ENCODE measurements at regions not wholly inside any gene's neighbourhood (a gene's known extent, or its start where the extent isn't known, plus 50 kb on each side); places are given as distances from the start of the nearest gene placed in this dataset.

GRCh38 chr20:57914205-57914604 lies 204.4 kb upstream of the PMEPA1 start:
- H3K4me1 ChIP-seq: no peaks in the 10 kb centered on the region

GRCh38 chr20:57913156-57913930 lies 203.5 kb upstream of the PMEPA1 start:
- H3K9me3 ChIP-seq: no peaks in the 10 kb centered on the region

More at GRCh38 chr20:57914205-57914604, 204.4 kb upstream of the PMEPA1 start:
- H3K27me3 ChIP-seq: no peaks in the 10 kb centered on the region
- H3K27ac ChIP-seq: no peak overlapping the region
- TF ChIP-seq CTCF (IDR thresholded peaks at IDR 0.05): no peak
- H3K4me3 ChIP-seq: no peak overlapping the region
- DNase-seq (ENCODE audit: low spot score): no peak
- no peaks in the 10 kb centered on the region for H3K36me3 ChIP-seq
- no peaks in the 10 kb centered on the region for H3K9me3 ChIP-seq

GRCh38 chr20:57912227-57912582 lies 202.4 kb upstream of the PMEPA1 start:
- H3K27ac ChIP-seq: no peak overlapping the region
- H3K9me3 ChIP-seq: no peaks in the 10 kb centered on the region
- no peak overlapping the region for H3K4me3 ChIP-seq
- H3K27me3 ChIP-seq: no peaks in the 10 kb centered on the region
- no peaks in the 10 kb centered on the region for H3K4me1 ChIP-seq
- DNase-seq (ENCODE audit: low spot score): no peak
- TF ChIP-seq CTCF (IDR thresholded peaks at IDR 0.05): no peak
- no peaks in the 10 kb centered on the region for H3K36me3 ChIP-seq

More at GRCh38 chr20:57913156-57913930, 203.5 kb upstream of the PMEPA1 start:
- DNase-seq (ENCODE audit: low spot score): no peak
- Histone ChIP-seq H3K27me3 (no peaks in the 10 kb centered on the region), H3K4me3 (no peak overlapping the region), H3K36me3 (no peaks in the 10 kb centered on the region), H3K4me1 (no peaks in the 10 kb centered on the region), H3K27ac (no peak overlapping the region)
- no peak for TF ChIP-seq CTCF (IDR thresholded peaks at IDR 0.05)

- no peak for DNase-seq (ENCODE audit: low spot score)
- no peak for TF ChIP-seq CTCF (IDR thresholded peaks at IDR 0.05)
- H3K36me3 ChIP-seq: no peaks in the 10 kb centered on the region
Measured at GRCh38 chr20:57911512-57912226, 201.9 kb upstream of the PMEPA1 start.

GRCh38 chr20:57910716-57911115 lies 200.9 kb upstream of the PMEPA1 start:
- Histone ChIP-seq H3K27me3 (no peaks in the 10 kb centered on the region), H3K36me3 (no peaks in the 10 kb centered on the region), H3K27ac (no peak overlapping the region), H3K9me3 (no peaks in the 10 kb centered on the region), H3K4me1 (no peaks in the 10 kb centered on the region), H3K4me3 (no peak overlapping the region)
- DNase-seq (ENCODE audit: low spot score): no peak
- no peak for TF ChIP-seq CTCF (IDR thresholded peaks at IDR 0.05)

More at GRCh38 chr20:57911512-57912226, 201.9 kb upstream of the PMEPA1 start:
- Histone ChIP-seq H3K4me1 (no peaks in the 10 kb centered on the region), H3K27me3 (no peaks in the 10 kb centered on the region), H3K27ac (no peak overlapping the region), H3K9me3 (no peaks in the 10 kb centered on the region), H3K4me3 (no peak overlapping the region)
